GM19463 (cell line): ENCODE measurements at regions not wholly inside any gene's neighbourhood (a gene's known extent, or its start where the extent isn't known, plus 50 kb on each side); places are given as distances from the start of the nearest gene placed in this dataset.

ENCODE experiments used
- ATAC-seq: cut with Tn5 transposase; IDR thresholded peaks from one replicate; pipeline ENCODE4 v1.9.1; 2021; ENCODE audit warnings: mild to moderate bottlenecking, moderate library complexity; ENCODE audit not compliant: unreplicated experiment

GRCh38 chr3:72224804-72225509 is 440.0 kb upstream of the PROK2 start:
- no peak for ATAC-seq

- no peak for ATAC-seq
These were observed 438.7 kb upstream of the PROK2 start for GRCh38 chr3:72223628-72224027.

- ATAC-seq, result no peak
These were observed 438.2 kb upstream of the PROK2 start for GRCh38 chr3:72223116-72223515.

- ATAC-seq, result no peak
These were observed 437.5 kb upstream of the PROK2 start for GRCh38 chr3:72222410-72222809.

GRCh38 chr3:72220946-72221345 is 436.0 kb upstream of the PROK2 start:
- no peak for ATAC-seq

- ATAC-seq, result no peak
These were observed 434.8 kb upstream of the PROK2 start for GRCh38 chr3:72219752-72220151.

- no peak for ATAC-seq
These were observed 432.6 kb upstream of the PROK2 start for GRCh38 chr3:72217570-72217969.

GRCh38 chr3:72214066-72214951 is 429.4 kb upstream of the PROK2 start:
- no peak for ATAC-seq

- no peak for ATAC-seq
These were observed 428.5 kb upstream of the PROK2 start for GRCh38 chr3:72213296-72214065.

GRCh38 chr3:72212396-72212795 is 427.4 kb upstream of the PROK2 start:
- ATAC-seq, result no peak

- ATAC-seq, result no peak
These were observed 425.3 kb upstream of the PROK2 start for GRCh38 chr3:72210261-72210660.

GRCh38 chr3:72205297-72205826 is 420.4 kb upstream of the PROK2 start:
- no peak for ATAC-seq

- no peak for ATAC-seq
These were observed 419.5 kb upstream of the PROK2 start for GRCh38 chr3:72204452-72204851.

- ATAC-seq, result no peak
These were observed 418.8 kb upstream of the PROK2 start for GRCh38 chr3:72203613-72204349.

GRCh38 chr3:72203105-72203504 is 418.2 kb upstream of the PROK2 start:
- no peak for ATAC-seq

GRCh38 chr3:72200332-72200731 is 415.4 kb upstream of the PROK2 start:
- ATAC-seq, result no peak

GRCh38 chr3:72199530-72199929 is 414.6 kb upstream of the PROK2 start:
- no peak for ATAC-seq

GRCh38 chr3:72196377-72196929 is 411.5 kb upstream of the PROK2 start:
- ATAC-seq, result no peak

- no peak for ATAC-seq
These were observed 410.9 kb upstream of the PROK2 start for GRCh38 chr3:72195895-72196294.

GRCh38 chr3:72194458-72194857 is 409.5 kb upstream of the PROK2 start:
- ATAC-seq, result no peak
